CD14-positive monocyte (primary cell): ENCODE measurements at regions not wholly inside any gene's neighbourhood (a gene's known extent, or its start where the extent isn't known, plus 50 kb on each side); places are given as distances from the start of the nearest gene placed in this dataset.

Experiments used
- DNase-seq, 3 donors: peaks; one replicate each; pipeline ENCODE4 v3.0.0-alpha.2; 2011 to 2022
- H2AFZ ChIP-seq: 2 replicates; pipeline ENCODE4 v1.6.0; 2012; ENCODE audit warnings: mild to moderate bottlenecking, low read depth, low read length, inconsistent platforms; ENCODE audit not compliant: insufficient read depth, poor library complexity, severe bottlenecking
- H3K27ac ChIP-seq, 2 donors: 1 replicate in 1 of 2; 2 replicates in 1 of 2; pipeline ENCODE4 v1.5.1; 2012 to 2013; ENCODE audit warnings: low read length in 2 of 2, control low read depth in 1 of 2, inconsistent platforms in 1 of 2, low read depth in 1 of 2, mild to moderate bottlenecking in 1 of 2
- H3K27me3 ChIP-seq, 2 donors: one replicate each; pipeline versions ENCODE4 v1.6.0 to v1.6.1; 2011 to 2013; ENCODE audit warnings: low read length in 2 of 2; ENCODE audit not compliant: control insufficient read depth in 2 of 2, insufficient read depth in 2 of 2
- H3K36me3 ChIP-seq, 2 donors: replicated peaks in 1 of 2; 1 replicate in 1 of 2; 2 replicates in 1 of 2; pipeline versions ENCODE4 v1.5.1 to v1.6.1; 2012 to 2013; ENCODE audit warnings: low read length in 2 of 2, control low read depth in 1 of 2, inconsistent platforms in 1 of 2, mild to moderate bottlenecking in 1 of 2; ENCODE audit not compliant: insufficient read depth in 2 of 2, control insufficient read depth in 1 of 2
- H3K4me1 ChIP-seq, 2 donors: 1 replicate in 1 of 2; 2 replicates in 1 of 2; pipeline versions ENCODE4 v1.5.1 to v1.6.1; 2012 to 2013; ENCODE audit warnings: low read length in 2 of 2, control low read depth in 1 of 2, inconsistent platforms in 1 of 2, mild to moderate bottlenecking in 1 of 2, moderate library complexity in 1 of 2; ENCODE audit not compliant: insufficient read depth in 2 of 2, control insufficient read depth in 1 of 2
- H3K4me2 ChIP-seq: replicated peaks from 2 replicates; pipeline ENCODE3; 2012; ENCODE audit warnings: low read length, moderate library complexity, mild to moderate bottlenecking; ENCODE audit not compliant: poor library complexity, severe bottlenecking; ENCODE audit errors: extremely low read depth
- H3K4me3 ChIP-seq, 3 experiments: fragments of 200-600 bp in 1 of 3; sonication (generic) in 1 of 3; replicated peaks in 1 of 3; 1 replicate in 2 of 3; 2 replicates in 1 of 3; pipeline ENCODE4 v1.5.1; 2011 to 2013; ENCODE audit warnings: low read length in 3 of 3, mild to moderate bottlenecking in 3 of 3, control low read depth in 2 of 3, low read depth in 2 of 3, inconsistent platforms in 1 of 3, moderate library complexity in 1 of 3
- H3K79me2 ChIP-seq: 2 replicates; pipeline ENCODE4 v1.6.0; 2012; ENCODE audit warnings: mild to moderate bottlenecking, control low read depth, inconsistent platforms, low read length, moderate library complexity; ENCODE audit not compliant: insufficient read depth
- H3K9ac ChIP-seq: 2 replicates; pipeline ENCODE4 v1.6.0; 2017; ENCODE audit warnings: low read length, mild to moderate bottlenecking; ENCODE audit not compliant: insufficient read depth, poor library complexity, severe bottlenecking
- H3K9me3 ChIP-seq, 2 donors: replicated peaks in 1 of 2; 1 replicate in 1 of 2; 2 replicates in 1 of 2; pipeline versions ENCODE4 v1.5.1 to v1.6.1; 2012 to 2013; ENCODE audit warnings: low read length in 2 of 2, control low read depth in 1 of 2; ENCODE audit not compliant: control insufficient read depth in 1 of 2, insufficient read depth in 1 of 2
- H4K20me1 ChIP-seq: 2 replicates; pipeline ENCODE4 v1.6.0; 2012; ENCODE audit warnings: mild to moderate bottlenecking, low read length, control low read depth, moderate library complexity; ENCODE audit not compliant: insufficient read depth
- H3K27ac Mint-ChIP-seq, 7 donors: one replicate each; pipeline ENCODE4 v1.8.0; 2020; ENCODE audit warnings: mild to moderate bottlenecking in 7 of 7, mixed read lengths in 7 of 7, moderate library complexity in 6 of 7, inconsistent platforms in 2 of 7
- H3K27me3 Mint-ChIP-seq, 3 donors: one replicate each; pipeline ENCODE4 v1.8.0; 2021 to 2022; ENCODE audit warnings: low read depth in 3 of 3, mild to moderate bottlenecking in 3 of 3, mixed read lengths in 3 of 3, moderate library complexity in 3 of 3, inconsistent platforms in 1 of 3
- H3K36me3 Mint-ChIP-seq, 2 donors: one replicate each; pipeline ENCODE4 v1.8.0; 2020; ENCODE audit warnings: mixed read lengths in 2 of 2, inconsistent platforms in 1 of 2, mild to moderate bottlenecking in 1 of 2
- H3K4me1 Mint-ChIP-seq: one replicate; pipeline ENCODE4 v1.8.0; 2020; ENCODE audit warnings: mild to moderate bottlenecking, mixed read lengths
- H3K4me3 Mint-ChIP-seq, 2 donors: one replicate each; pipeline ENCODE4 v1.8.0; 2020; ENCODE audit warnings: mild to moderate bottlenecking in 2 of 2, mixed read lengths in 2 of 2, moderate library complexity in 1 of 2
- H3K9me3 Mint-ChIP-seq, 7 donors: one replicate each; pipeline ENCODE4 v1.8.0; 2020 to 2022; ENCODE audit warnings: mixed read lengths in 7 of 7, mild to moderate bottlenecking in 6 of 7, moderate library complexity in 6 of 7, inconsistent platforms in 2 of 7
- CTCF ChIP-seq: fragments of 200-600 bp; IDR thresholded peaks from one replicate; pipeline ENCODE4 v1.8.0; 2022; ENCODE audit warnings: antibody characterized with exemption, mild to moderate bottlenecking
- WGBS: methylation state at CpG from one replicate; pipeline ENCODE4 v1.1.5; 2013; ENCODE audit warnings: missing lambda C conversion rate; ENCODE audit not compliant: insufficient coverage; 5-methylcytosine and 5-hydroxymethylcytosine counted together
- intact Hi-C, 2 donors: fragments of 100-400 bp; cut with micrococcal nuclease; formaldehyde crosslinking; loops; one replicate each; pipeline versions ENCODE4 v1.15.0 to v1.15.1; 2023

GRCh38 chr13:106078191-106078590, 457.3 kb downstream of the EFNB2 start:
- H3K4me2 ChIP-seq = no peak overlapping the region
- Mint-ChIP-seq H3K36me3 (no peaks in the 10 kb centered on the region), H3K4me3 (no peak overlapping the region), H3K4me1 (no peaks in the 10 kb centered on the region), H3K9me3 (peaks cover 0 to 4% (median 0%) of the 10 kb centered on the region in 7 donors), H3K27ac (no peak overlapping the region), H3K27me3 (no peaks in the 10 kb centered on the region)
- no peak overlapping the region for H2AFZ ChIP-seq
- no peak for DNase-seq
- no peak overlapping the region for H3K9ac ChIP-seq
- no peaks in the 10 kb centered on the region for H3K79me2 ChIP-seq
- H3K4me3 ChIP-seq = no peak overlapping the region
- intact Hi-C loops = no loop called here
- H3K36me3 ChIP-seq = no peaks in the 10 kb centered on the region
- no peaks in the 10 kb centered on the region for H3K27me3 ChIP-seq
- H3K27ac ChIP-seq = no peak overlapping the region
- no peaks in the 10 kb centered on the region for H3K9me3 ChIP-seq
- H3K4me1 ChIP-seq = no peaks in the 10 kb centered on the region
- no peaks in the 10 kb centered on the region for H4K20me1 ChIP-seq
- TF ChIP-seq CTCF = no peak
- WGBS = no CpG with 5 or more reads among the region's 1 CpG

GRCh38 chr13:106077017-106077416, 458.4 kb downstream of the EFNB2 start:
- intact Hi-C loops = no loop called here
- no peak overlapping the region for H3K4me3 Mint-ChIP-seq
- H3K27me3 Mint-ChIP-seq = no peaks in the 10 kb centered on the region

More at GRCh38 chr13:106077017-106077416, 458.4 kb downstream of the EFNB2 start:
- DNase-seq = no peak
- H3K27me3 ChIP-seq = no peaks in the 10 kb centered on the region
- Mint-ChIP-seq H3K9me3 (peaks cover 0 to 4% (median 0%) of the 10 kb centered on the region in 7 donors), H3K4me1 (no peaks in the 10 kb centered on the region), H3K36me3 (no peaks in the 10 kb centered on the region), H3K27ac (no peak overlapping the region)
- TF ChIP-seq CTCF = no peak
- H4K20me1 ChIP-seq = no peaks in the 10 kb centered on the region
- H2AFZ ChIP-seq = no peak overlapping the region
- no peak overlapping the region for H3K4me2 ChIP-seq
- H3K36me3 ChIP-seq = no peaks in the 10 kb centered on the region
- no peak overlapping the region for H3K9ac ChIP-seq
- no peaks in the 10 kb centered on the region for H3K79me2 ChIP-seq
- no peaks in the 10 kb centered on the region for H3K9me3 ChIP-seq
- no peaks in the 10 kb centered on the region for H3K4me1 ChIP-seq
- H3K27ac ChIP-seq = no peak overlapping the region
- no CpG with 5 or more reads among the region's 1 CpG for WGBS
- H3K4me3 ChIP-seq = no peak overlapping the region
